ENCODE measurements at regions not wholly inside any gene's neighbourhood (a gene's known extent, or its start where the extent isn't known, plus 50 kb on each side); places are given as distances from the start of the nearest gene placed in this dataset.

- TF ChIP-seq CTCF (IDR thresholded peaks at IDR 0.05; ENCODE audit: insufficient read depth, low read length) (no peak), POLR2AphosphoS5 (IDR thresholded peaks at IDR 0.05; ENCODE audit: low read depth) (no peak), REST (IDR thresholded peaks at IDR 0.05; ENCODE audit: insufficient replicate concordance, low read depth) (no peak), GABPA (IDR thresholded peaks at IDR 0.05; ENCODE audit: low read depth) (no peak), SPI1 (IDR thresholded peaks at IDR 0.05; ENCODE audit: borderline replicate concordance, low read depth) (no peak)
Measured at GRCh38 chr10:4075443-4075842, 290.4 kb upstream of the KLF6 start.
